HepG2 (cell line): ENCODE measurements at regions not wholly inside any gene's neighbourhood (a gene's known extent, or its start where the extent isn't known, plus 50 kb on each side); places are given as distances from the start of the nearest gene placed in this dataset.

Source experiments
- ATAC-seq: fragments of 200-7000 bp; cut with Tn5 transposase; 3 replicates; pipeline ENCODE4 v1.9.1; 2020; ENCODE audit warnings: mild to moderate bottlenecking, moderate library complexity
- BruUV-seq: library from RNA; stranded (reverse); fragments of 400-500 nt; replicated peaks from 2 replicates; lab custom pipeline; 2021; lab: Mats Ljungman, UMichigan
- CTCF ChIA-PET: fragments of 300-600 bp; formaldehyde crosslinking; extraction: SDS; loops from one replicate; lab custom pipeline; 2021; ENCODE audit warnings: low total read pairs, inconsistent platforms, low intra/inter-chr PET ratio; lab: Yijun Ruan, JAX
- POLR2A ChIA-PET: fragments of 350-600 bp; sonication (Branson Sonifier 250); formaldehyde crosslinking; loops from one replicate; lab custom pipeline; 2020; ENCODE audit warnings: antibody characterized with exemption, inconsistent platforms; lab: Yijun Ruan, JAX
- DNase-seq: peaks from one replicate; pipeline ENCODE4 v3.0.0-alpha.2; 2015; ENCODE audit warnings: low spot score
- FAIRE-seq: peaks from 3 replicates; lab custom pipeline; 2011; peaks lifted over from hg19 to GRCh38; lab: Jason Lieb, UNC
- H2AFZ ChIP-seq: one replicate; pipeline ENCODE4 v1.6.1; 2011; ENCODE audit warnings: low read length, inconsistent platforms
- H3K27ac ChIP-seq: fragments of 300-600 bp; 3 replicates; pipeline ENCODE4 v1.8.0; 2011; ENCODE audit warnings: mixed run types, mild to moderate bottlenecking, mixed read lengths, low read length, inconsistent platforms; ENCODE audit not compliant: insufficient read depth; ENCODE audit errors: extremely low read length
- H3K27me3 ChIP-seq, 2 experiments: fragments of 200-600 bp in 1 of 2; 2 replicates in 1 of 2; 3 replicates in 1 of 2; pipeline versions ENCODE4 v1.6.0 to v1.8.0; 2011; ENCODE audit warnings: low read length in 2 of 2, mild to moderate bottlenecking in 2 of 2, moderate library complexity in 2 of 2, inconsistent platforms in 1 of 2; ENCODE audit not compliant: insufficient read depth in 2 of 2, control insufficient read depth in 1 of 2
- H3K36me3 ChIP-seq, 2 experiments: fragments of 200-600 bp in 1 of 2; replicated peaks in 1 of 2; 2 replicates in 1 of 2; 3 replicates in 1 of 2; pipeline versions ENCODE4 v1.5.1 to v1.8.0; 2011; ENCODE audit warnings: low read length in 2 of 2, inconsistent platforms in 1 of 2; ENCODE audit not compliant: insufficient read depth in 2 of 2, control insufficient read depth in 1 of 2
- H3K4me1 ChIP-seq: 2 replicates; pipeline ENCODE4 v1.5.1; 2012; ENCODE audit warnings: low read length, inconsistent platforms; ENCODE audit not compliant: insufficient read depth
- H3K4me2 ChIP-seq: 2 replicates; pipeline ENCODE4 v1.6.0; 2011; ENCODE audit warnings: low read depth, low read length, inconsistent platforms
- H3K4me3 ChIP-seq, 3 experiments: fragments of 200-600 bp in 1 of 3; sonication (generic), shearing (Covaris generic) in 1 of 3; replicated peaks in 1 of 3; 2 replicates each; pipeline ENCODE4 v1.5.1; 2011 to 2016; ENCODE audit warnings: low read length in 3 of 3, inconsistent platforms in 2 of 3, low read depth in 2 of 3, mild to moderate bottlenecking in 2 of 3, control low read depth in 1 of 3, mixed read lengths in 1 of 3; ENCODE audit not compliant: insufficient read depth in 1 of 3
- H3K79me2 ChIP-seq: one replicate; pipeline ENCODE4 v1.6.1; 2011; ENCODE audit warnings: low read length, inconsistent platforms; ENCODE audit not compliant: insufficient read depth
- H3K9ac ChIP-seq: 2 replicates; pipeline ENCODE4 v1.6.0; 2011; ENCODE audit warnings: mild to moderate bottlenecking, low read depth, low read length, inconsistent platforms; ENCODE audit not compliant: insufficient read depth
- H3K9me3 ChIP-seq: 2 replicates; pipeline ENCODE4 v1.5.1; 2012; ENCODE audit warnings: mild to moderate bottlenecking, low read length
- H4K20me1 ChIP-seq: 2 replicates; pipeline ENCODE4 v1.6.0; 2011; ENCODE audit warnings: inconsistent platforms, mild to moderate bottlenecking, low read length, moderate library complexity; ENCODE audit not compliant: insufficient read depth
- CTCF ChIP-seq: sonication (generic); formaldehyde crosslinking; IDR thresholded peaks from 2 replicates; pipeline ENCODE4 v1.5.0; 2020; ENCODE audit warnings: mild to moderate bottlenecking, missing genetic modification reagents, moderate library complexity
- KMT2A ChIP-seq: sonication (generic); formaldehyde crosslinking; IDR thresholded peaks from 2 replicates; pipeline ENCODE4 v1.4.0; 2020; ENCODE audit warnings: missing genetic modification reagents
- LCORL ChIP-seq, 2 experiments: fragments of 450-650 bp in 1 of 2; sonication (generic) in 1 of 2; formaldehyde crosslinking in 1 of 2; IDR thresholded peaks; 2 replicates each; pipeline versions ENCODE4 v1.5.0 to v1.6.1; 2017 to 2020; ENCODE audit warnings: antibody characterized with exemption in 1 of 2, missing genetic modification reagents in 1 of 2
- NAIF1 ChIP-seq: sonication (generic); formaldehyde crosslinking; IDR thresholded peaks from 2 replicates; pipeline ENCODE4 v1.5.0; 2020; ENCODE audit warnings: mild to moderate bottlenecking, missing genetic modification reagents, borderline replicate concordance
- STAG1 ChIP-seq: sonication (generic); formaldehyde crosslinking; IDR thresholded peaks from 2 replicates; pipeline ENCODE4 v1.4.0; 2020; ENCODE audit warnings: missing genetic modification reagents
- STAT5B ChIP-seq: sonication (generic); formaldehyde crosslinking; IDR thresholded peaks from 2 replicates; pipeline ENCODE4 v1.4.0; 2020; ENCODE audit warnings: missing genetic modification reagents
- ZNF180 ChIP-seq: sonication (generic); formaldehyde crosslinking; IDR thresholded peaks from 2 replicates; pipeline ENCODE4 v1.4.0; 2020; ENCODE audit warnings: low read depth, missing genetic modification reagents, borderline replicate concordance
- ZNF556 ChIP-seq: sonication (generic); formaldehyde crosslinking; IDR thresholded peaks from 2 replicates; pipeline ENCODE4 v1.4.0; 2020; ENCODE audit warnings: mild to moderate bottlenecking, missing genetic modification reagents, borderline replicate concordance
- ZNF691 ChIP-seq: sonication (generic); formaldehyde crosslinking; IDR thresholded peaks from 2 replicates; pipeline ENCODE4 v1.4.0; 2020; ENCODE audit warnings: missing genetic modification reagents, low read depth, mild to moderate bottlenecking, borderline replicate concordance
- ZNF780A ChIP-seq: sonication (generic); formaldehyde crosslinking; IDR thresholded peaks from 2 replicates; pipeline ENCODE4 v1.8.0; 2022; ENCODE audit warnings: mild to moderate bottlenecking, missing genetic modification reagents, moderate library complexity
- WGBS: methylation state at CpG from one replicate; pipeline ENCODE4 v1.1.6; 2017; ENCODE audit warnings: low lambda C conversion rate; 5-methylcytosine and 5-hydroxymethylcytosine counted together
- in situ Hi-C: cut with HindIII; loops from 2 replicates; pipeline ENCODE4 v1.10.0; 2017; ENCODE audit warnings: low pct_unique_long_range_greater_than_20kb; ENCODE audit not compliant: extremely low pct_ligation_motif_present
- intact Hi-C: fragments of 100-400 bp; cut with micrococcal nuclease; formaldehyde crosslinking; loops from one replicate; pipeline ENCODE4 v1.10.0; 2022; ENCODE audit not compliant: unreplicated experiment
- TF ChIP-seq, protein P1 (sequence below): sonication (generic); formaldehyde crosslinking; IDR thresholded peaks from 2 replicates; pipeline ENCODE4 v1.4.0; 2020; ENCODE audit warnings: missing genetic modification reagents
- TF ChIP-seq, protein P2 (sequence below): sonication (generic); formaldehyde crosslinking; IDR thresholded peaks from 2 replicates; pipeline ENCODE4 v1.4.0; 2020; ENCODE audit warnings: missing genetic modification reagents
- TF ChIP-seq, protein P3 (sequence below): conservative IDR thresholded peaks from 2 replicates; pipeline ENCODE4 v1.6.1; 2018; ENCODE audit warnings: missing genetic modification reagents

GRCh38 chr12:78562368-78563205 lies 302.0 kb upstream of the SYT1 start:
- ChIA-PET CTCF (no interaction called here), POLR2A (no interaction called here)
- DNase-seq (peak; percentile 1), ATAC-seq (peak; percentile 49; the same call in 1 of the 3 replicates), FAIRE-seq (no peak)
- H3K79me2 ChIP-seq, result no peaks in the 10 kb centered on the region
- BruUV-seq, result no TSS peak
- intact Hi-C loops (loop anchor here (5.0 to 10.0 kb wide), 2 partner anchors 610 to 782 kb away; no protein-coding TSS in a partner anchor), in situ Hi-C loops (no loop called here)
- H3K27ac ChIP-seq, result no peak overlapping the region
- 10% methylated on average over 2 of the region's 2 CpGs for WGBS
- H3K4me1 ChIP-seq, result no peaks in the 10 kb centered on the region
- no peaks in the 10 kb centered on the region for H3K9me3 ChIP-seq
- H3K27me3 ChIP-seq, result no peaks in the 10 kb centered on the region
- no peak overlapping the region for H2AFZ ChIP-seq
- no peak overlapping the region for H3K4me3 ChIP-seq
- H3K9ac ChIP-seq, result no peak overlapping the region
- H4K20me1 ChIP-seq, result no peaks in the 10 kb centered on the region
- H3K36me3 ChIP-seq, result no peaks in the 10 kb centered on the region
- H3K4me2 ChIP-seq, result no peak overlapping the region
- TF ChIP-seq, protein P1, sequence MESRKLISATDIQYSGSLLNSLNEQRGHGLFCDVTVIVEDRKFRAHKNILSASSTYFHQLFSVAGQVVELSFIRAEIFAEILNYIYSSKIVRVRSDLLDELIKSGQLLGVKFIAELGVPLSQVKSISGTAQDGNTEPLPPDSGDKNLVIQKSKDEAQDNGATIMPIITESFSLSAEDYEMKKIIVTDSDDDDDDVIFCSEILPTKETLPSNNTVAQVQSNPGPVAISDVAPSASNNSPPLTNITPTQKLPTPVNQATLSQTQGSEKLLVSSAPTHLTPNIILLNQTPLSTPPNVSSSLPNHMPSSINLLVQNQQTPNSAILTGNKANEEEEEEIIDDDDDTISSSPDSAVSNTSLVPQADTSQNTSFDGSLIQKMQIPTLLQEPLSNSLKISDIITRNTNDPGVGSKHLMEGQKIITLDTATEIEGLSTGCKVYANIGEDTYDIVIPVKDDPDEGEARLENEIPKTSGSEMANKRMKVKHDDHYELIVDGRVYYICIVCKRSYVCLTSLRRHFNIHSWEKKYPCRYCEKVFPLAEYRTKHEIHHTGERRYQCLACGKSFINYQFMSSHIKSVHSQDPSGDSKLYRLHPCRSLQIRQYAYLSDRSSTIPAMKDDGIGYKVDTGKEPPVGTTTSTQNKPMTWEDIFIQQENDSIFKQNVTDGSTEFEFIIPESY (CRISPR knock-in tag), result no peak
- TF ChIP-seq, protein P2, sequence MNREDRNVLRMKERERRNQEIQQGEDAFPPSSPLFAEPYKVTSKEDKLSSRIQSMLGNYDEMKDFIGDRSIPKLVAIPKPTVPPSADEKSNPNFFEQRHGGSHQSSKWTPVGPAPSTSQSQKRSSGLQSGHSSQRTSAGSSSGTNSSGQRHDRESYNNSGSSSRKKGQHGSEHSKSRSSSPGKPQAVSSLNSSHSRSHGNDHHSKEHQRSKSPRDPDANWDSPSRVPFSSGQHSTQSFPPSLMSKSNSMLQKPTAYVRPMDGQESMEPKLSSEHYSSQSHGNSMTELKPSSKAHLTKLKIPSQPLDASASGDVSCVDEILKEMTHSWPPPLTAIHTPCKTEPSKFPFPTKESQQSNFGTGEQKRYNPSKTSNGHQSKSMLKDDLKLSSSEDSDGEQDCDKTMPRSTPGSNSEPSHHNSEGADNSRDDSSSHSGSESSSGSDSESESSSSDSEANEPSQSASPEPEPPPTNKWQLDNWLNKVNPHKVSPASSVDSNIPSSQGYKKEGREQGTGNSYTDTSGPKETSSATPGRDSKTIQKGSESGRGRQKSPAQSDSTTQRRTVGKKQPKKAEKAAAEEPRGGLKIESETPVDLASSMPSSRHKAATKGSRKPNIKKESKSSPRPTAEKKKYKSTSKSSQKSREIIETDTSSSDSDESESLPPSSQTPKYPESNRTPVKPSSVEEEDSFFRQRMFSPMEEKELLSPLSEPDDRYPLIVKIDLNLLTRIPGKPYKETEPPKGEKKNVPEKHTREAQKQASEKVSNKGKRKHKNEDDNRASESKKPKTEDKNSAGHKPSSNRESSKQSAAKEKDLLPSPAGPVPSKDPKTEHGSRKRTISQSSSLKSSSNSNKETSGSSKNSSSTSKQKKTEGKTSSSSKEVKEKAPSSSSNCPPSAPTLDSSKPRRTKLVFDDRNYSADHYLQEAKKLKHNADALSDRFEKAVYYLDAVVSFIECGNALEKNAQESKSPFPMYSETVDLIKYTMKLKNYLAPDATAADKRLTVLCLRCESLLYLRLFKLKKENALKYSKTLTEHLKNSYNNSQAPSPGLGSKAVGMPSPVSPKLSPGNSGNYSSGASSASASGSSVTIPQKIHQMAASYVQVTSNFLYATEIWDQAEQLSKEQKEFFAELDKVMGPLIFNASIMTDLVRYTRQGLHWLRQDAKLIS (CRISPR knock-in tag), result no peak
- no peak for TF ChIP-seq KMT2A
- TF ChIP-seq ZNF180, result no peak
- TF ChIP-seq ZNF691 (CRISPR knock-in tag), result no peak
- no peak for TF ChIP-seq ZNF556 (CRISPR knock-in tag)
- TF ChIP-seq ZNF780A (CRISPR knock-in tag), result no peak
- no peak for TF ChIP-seq LCORL (IDR thresholded peaks at IDR 0.05)
- no peak for TF ChIP-seq LCORL (CRISPR knock-in tag; IDR thresholded peaks at IDR 0.05)
- TF ChIP-seq STAT5B (CRISPR knock-in tag), result no peak
- TF ChIP-seq, protein P3, sequence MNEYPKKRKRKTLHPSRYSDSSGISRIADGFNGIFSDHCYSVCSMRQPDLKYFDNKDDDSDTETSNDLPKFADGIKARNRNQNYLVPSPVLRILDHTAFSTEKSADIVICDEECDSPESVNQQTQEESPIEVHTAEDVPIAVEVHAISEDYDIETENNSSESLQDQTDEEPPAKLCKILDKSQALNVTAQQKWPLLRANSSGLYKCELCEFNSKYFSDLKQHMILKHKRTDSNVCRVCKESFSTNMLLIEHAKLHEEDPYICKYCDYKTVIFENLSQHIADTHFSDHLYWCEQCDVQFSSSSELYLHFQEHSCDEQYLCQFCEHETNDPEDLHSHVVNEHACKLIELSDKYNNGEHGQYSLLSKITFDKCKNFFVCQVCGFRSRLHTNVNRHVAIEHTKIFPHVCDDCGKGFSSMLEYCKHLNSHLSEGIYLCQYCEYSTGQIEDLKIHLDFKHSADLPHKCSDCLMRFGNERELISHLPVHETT (CRISPR knock-in tag), result no peak
- TF ChIP-seq CTCF (CRISPR knock-in tag), result peak; percentile 19; the same call in 1 of the 2 replicates
- peak; percentile 8; the same call in 1 of the 2 replicates for TF ChIP-seq STAG1 (CRISPR knock-in tag)
- no peak for TF ChIP-seq NAIF1 (CRISPR knock-in tag)
